GM12878 (cell line): ENCODE measurements at regions not wholly inside any gene's neighbourhood (a gene's known extent, or its start where the extent isn't known, plus 50 kb on each side); places are given as distances from the start of the nearest gene placed in this dataset.

Source experiments
- BCLAF1 ChIP-seq: fragments of 450-650 bp; IDR thresholded peaks from 2 replicates; pipeline ENCODE4 v1.6.1; 2017; ENCODE audit warnings: antibody characterized with exemption, mild to moderate bottlenecking, moderate library complexity
- EP300 ChIP-seq, 2 experiments: fragments of 150-350 bp in 1 of 2; IDR thresholded peaks; 2 replicates each; pipeline ENCODE4 v1.6.1; 2011 to 2012; ENCODE audit warnings: low read depth in 2 of 2, low read length in 2 of 2, borderline replicate concordance in 1 of 2, improper control_type of control experiment in 1 of 2, inconsistent platforms in 1 of 2; ENCODE audit not compliant: control insufficient read depth in 1 of 2
- JUND ChIP-seq: IDR thresholded peaks from 2 replicates; pipeline ENCODE4 v1.6.1; 2012; ENCODE audit warnings: low read depth, mild to moderate bottlenecking, low read length, improper control_type of control experiment, moderate library complexity
- KDM1A ChIP-seq: fragments of 200-600 bp; sonication (generic); IDR thresholded peaks from 2 replicates; pipeline ENCODE4 v1.6.1; 2016; ENCODE audit warnings: borderline replicate concordance
- NR2C1 ChIP-seq: fragments of 450-650 bp; IDR thresholded peaks from 2 replicates; pipeline ENCODE4 v1.6.1; 2017; ENCODE audit warnings: antibody characterized with exemption, mild to moderate bottlenecking, moderate library complexity
- NRF1 ChIP-seq: conservative IDR thresholded peaks from 2 replicates; pipeline ENCODE4 v1.6.1; 2011; ENCODE audit warnings: mild to moderate bottlenecking, low read depth, low read length, improper control_type of control experiment
- POLR2AphosphoS5 ChIP-seq: IDR thresholded peaks from 2 replicates; pipeline ENCODE4 v1.6.1; 2011; ENCODE audit warnings: mild to moderate bottlenecking, low read length, inconsistent platforms
- RELA ChIP-seq: fragments of 450-650 bp; IDR thresholded peaks from 2 replicates; pipeline ENCODE4 v1.8.0; 2014; ENCODE audit warnings: borderline replicate concordance; ENCODE audit not compliant: partially characterized antibody
- SMC3 ChIP-seq: IDR thresholded peaks from 2 replicates; pipeline ENCODE4 v1.6.1; 2011; ENCODE audit warnings: low read length, improper control_type of control experiment, borderline replicate concordance
- SP1 ChIP-seq: IDR thresholded peaks from one replicate; pipeline ENCODE4 v1.6.1; 2011; ENCODE audit warnings: low read depth, low read length
- SUZ12 ChIP-seq: fragments of 200-600 bp; sonication (generic); IDR thresholded peaks from one replicate; pipeline ENCODE4 v1.6.1; 2018; ENCODE audit warnings: antibody characterized with exemption, mild to moderate bottlenecking; ENCODE audit not compliant: unreplicated experiment

GRCh38 chr4:156512622-156513021 is 459.0 kb downstream of the PDGFC start:
- no peak for TF ChIP-seq BCLAF1
- TF ChIP-seq KDM1A: no peak
- no peak for TF ChIP-seq SUZ12
- no peak for TF ChIP-seq JUND
- TF ChIP-seq POLR2AphosphoS5: no peak
- no peak for TF ChIP-seq SMC3
- TF ChIP-seq RELA: no peak
- no peak for TF ChIP-seq NRF1
- no peak for TF ChIP-seq NR2C1
- no peak for TF ChIP-seq SP1
- no peak for TF ChIP-seq EP300 (IDR thresholded peaks at IDR 0.05; ENCODE audit: borderline replicate concordance in 1 of 2, control insufficient read depth in 1 of 2, low read depth in 2 of 2, low read length in 2 of 2)
